SK-N-SH (cell line): ENCODE measurements at regions not wholly inside any gene's neighbourhood (a gene's known extent, or its start where the extent isn't known, plus 50 kb on each side); places are given as distances from the start of the nearest gene placed in this dataset.

Experiments
- CTCF ChIP-seq: fragments of 200-600 bp; sonication (generic); IDR thresholded peaks from 2 replicates; pipeline ENCODE4 v1.6.1; 2017; ENCODE audit warnings: antibody characterized with exemption, mild to moderate bottlenecking, moderate library complexity
- EP300 ChIP-seq, 2 experiments: IDR thresholded peaks; 2 replicates each; pipeline versions ENCODE4 v1.4.0 to v1.6.1; 2012; ENCODE audit warnings: borderline replicate concordance in 1 of 2, low read depth in 1 of 2, low read length in 1 of 2
- EZH2phosphoT487 ChIP-seq: fragments of 200-600 bp; sonication (generic); IDR thresholded peaks from 2 replicates; pipeline ENCODE4 v1.6.1; 2017; ENCODE audit warnings: low read depth, mixed run types, mild to moderate bottlenecking, antibody characterized with exemption, moderate library complexity, borderline replicate concordance
- FOXM1 ChIP-seq: IDR thresholded peaks from 2 replicates; pipeline ENCODE4 v1.4.0; 2012; ENCODE audit warnings: low read depth, mild to moderate bottlenecking
- GABPA ChIP-seq: IDR thresholded peaks from 2 replicates; pipeline ENCODE4 v1.4.0; 2012; ENCODE audit warnings: low read depth, mild to moderate bottlenecking
- JUND ChIP-seq: IDR thresholded peaks from 2 replicates; pipeline ENCODE4 v1.4.0; 2012
- MXI1 ChIP-seq: IDR thresholded peaks from 2 replicates; pipeline ENCODE4 v1.6.1; 2012; ENCODE audit warnings: mild to moderate bottlenecking, low read depth, low read length, improper control_type of control experiment
- PBX3 ChIP-seq: IDR thresholded peaks from 2 replicates; pipeline ENCODE4; 2012
- POLR2AphosphoS5 ChIP-seq: IDR thresholded peaks from 2 replicates; pipeline ENCODE4 v1.6.1; 2012; ENCODE audit warnings: low read depth, low read length
- SMC3 ChIP-seq: IDR thresholded peaks from 2 replicates; pipeline ENCODE4 v1.6.1; 2012; ENCODE audit warnings: low read depth, low read length, improper control_type of control experiment
- TCF12 ChIP-seq: IDR thresholded peaks from 2 replicates; pipeline ENCODE4 v1.4.0; 2012
- USF1 ChIP-seq: IDR thresholded peaks from 2 replicates; pipeline ENCODE4 v1.4.0; 2012; ENCODE audit warnings: low read depth, borderline replicate concordance

GRCh38 chr12:43653289-43653915, 101.4 kb upstream of the ADAMTS20 start:
- TF ChIP-seq EZH2phosphoT487 = no peak
- TF ChIP-seq MXI1 = no peak
- no peak for TF ChIP-seq FOXM1
- TF ChIP-seq CTCF = no peak
- TF ChIP-seq POLR2AphosphoS5 = no peak
- TF ChIP-seq PBX3 = no peak
- no peak for TF ChIP-seq GABPA
- TF ChIP-seq EP300 (IDR thresholded peaks at IDR 0.05; ENCODE audit: borderline replicate concordance in 1 of 2, low read depth in 1 of 2, low read length in 1 of 2) = no peak
- TF ChIP-seq SMC3 = no peak
- TF ChIP-seq TCF12 = no peak
- TF ChIP-seq JUND = no peak
- TF ChIP-seq USF1 = no peak
